NB4 (cell line): ENCODE measurements at regions not wholly inside any gene's neighbourhood (a gene's known extent, or its start where the extent isn't known, plus 50 kb on each side); places are given as distances from the start of the nearest gene placed in this dataset.

Experiments used
- DNase-seq: peaks from one replicate; pipeline ENCODE4 v3.0.0; 2010; ENCODE audit warnings: low read depth
- H3K4me3 ChIP-seq: one replicate; pipeline ENCODE4 v1.5.1; 2011; ENCODE audit warnings: mild to moderate bottlenecking, low read depth, low read length, moderate library complexity
- CTCF ChIP-seq: IDR thresholded peaks from one replicate; pipeline ENCODE4 v1.5.1; 2012; ENCODE audit warnings: low read depth, low read length
- MAX ChIP-seq: IDR thresholded peaks from 2 replicates; pipeline ENCODE4 v1.6.1; 2011; ENCODE audit warnings: low read depth, low read length
- MYC ChIP-seq: IDR thresholded peaks from 2 replicates; pipeline ENCODE4 v1.6.1; 2011; ENCODE audit warnings: low read depth, low read length
- POLR2A ChIP-seq: IDR thresholded peaks from 2 replicates; pipeline ENCODE4 v1.6.1; 2011; ENCODE audit warnings: mild to moderate bottlenecking; ENCODE audit not compliant: insufficient read length; ENCODE audit errors: extremely low read depth

- peak; percentile 54 for DNase-seq
- H3K4me3 ChIP-seq: no peak overlapping the region
- no peak for TF ChIP-seq MAX
- TF ChIP-seq CTCF: peak; percentile 45
- no peak for TF ChIP-seq POLR2A
- no peak for TF ChIP-seq MYC
Observed at GRCh38 chr3:87082796-87083440, 92.0 kb upstream of the VGLL3 start.

GRCh38 chr3:87077355-87077754, 86.4 kb upstream of the VGLL3 start:
- H3K4me3 ChIP-seq: no peak overlapping the region
- no peak for DNase-seq
- TF ChIP-seq MAX: no peak
- TF ChIP-seq CTCF: no peak
- no peak for TF ChIP-seq MYC
- TF ChIP-seq POLR2A: no peak

- H3K4me3 ChIP-seq: no peak overlapping the region
- no peak for TF ChIP-seq POLR2A
- TF ChIP-seq MYC: no peak
- TF ChIP-seq CTCF: no peak
- no peak for TF ChIP-seq MAX
- DNase-seq: no peak
Observed at GRCh38 chr3:87076946-87077345, 86.0 kb upstream of the VGLL3 start.

GRCh38 chr3:87073496-87074145, 82.7 kb upstream of the VGLL3 start:
- TF ChIP-seq MYC (no peak), POLR2A (no peak), CTCF (no peak), MAX (no peak)
- H3K4me3 ChIP-seq: no peak overlapping the region
- DNase-seq: no peak

GRCh38 chr3:87072446-87072845, 81.5 kb upstream of the VGLL3 start:
- no peak for TF ChIP-seq MYC
- no peak for TF ChIP-seq CTCF
- TF ChIP-seq POLR2A: no peak
- TF ChIP-seq MAX: no peak
- no peak overlapping the region for H3K4me3 ChIP-seq
- no peak for DNase-seq
